IMR-90 (cell line): ENCODE measurements at regions not wholly inside any gene's neighbourhood (a gene's known extent, or its start where the extent isn't known, plus 50 kb on each side); places are given as distances from the start of the nearest gene placed in this dataset.
A peak's percentile ranks its signal among the peaks of the same experiment; 100 is the strongest.

Source experiments
- ATAC-seq: fragments of 200-7000 bp; cut with Tn5 transposase; 2 replicates; pipeline ENCODE4 v1.9.1; 2020; ENCODE audit warnings: low read depth, mild to moderate bottlenecking, moderate library complexity
- BruUV-seq: library from RNA; stranded (reverse); fragments of 400-500 nt; replicated peaks from 2 replicates; lab custom pipeline; 2021; lab: Mats Ljungman, UMichigan
- CTCF ChIA-PET: fragments of 300-600 bp; formaldehyde crosslinking; extraction: SDS; loops from one replicate; lab custom pipeline; 2021; ENCODE audit warnings: antibody characterized with exemption; lab: Yijun Ruan, JAX
- POLR2A ChIA-PET: fragments of 300-600 bp; sonication (Branson Sonifier 250); formaldehyde crosslinking; loops from one replicate; lab custom pipeline; 2022; ENCODE audit warnings: antibody characterized with exemption; ENCODE audit not compliant: unreplicated experiment; lab: Charles Lee
- DNase-seq: peaks from one replicate; pipeline ENCODE4 v3.0.0; 2013
- H2AFZ ChIP-seq: replicated peaks from 2 replicates; pipeline ENCODE3; 2013; ENCODE audit warnings: low read length, mild to moderate bottlenecking; ENCODE audit not compliant: poor library complexity
- H2AK5ac ChIP-seq: 2 replicates; pipeline ENCODE4 v1.6.1; 2013; ENCODE audit warnings: low read depth, low read length, inconsistent platforms
- H2AK9ac ChIP-seq: replicated peaks from 2 replicates; pipeline ENCODE3; 2013; ENCODE audit warnings: mild to moderate bottlenecking, low read depth, low read length, moderate library complexity; ENCODE audit not compliant: poor library complexity
- H2BK120ac ChIP-seq: 2 replicates; pipeline ENCODE4 v1.6.1; 2013; ENCODE audit warnings: low read depth, low read length, inconsistent platforms
- H2BK15ac ChIP-seq: 3 replicates; pipeline ENCODE4 v1.6.1; 2013; ENCODE audit warnings: low read depth, low read length, inconsistent platforms
- H2BK20ac ChIP-seq: 2 replicates; pipeline ENCODE4 v1.6.1; 2013; ENCODE audit warnings: low read depth, mild to moderate bottlenecking, inconsistent platforms, low read length, moderate library complexity
- H2BK5ac ChIP-seq: 2 replicates; pipeline ENCODE4 v1.6.1; 2013; ENCODE audit warnings: mild to moderate bottlenecking, low read depth, low read length, inconsistent platforms; ENCODE audit not compliant: poor library complexity, severe bottlenecking
- H3K14ac ChIP-seq: replicated peaks from 2 replicates; pipeline ENCODE4 v1.6.1; 2013; ENCODE audit warnings: low read depth, low read length, inconsistent platforms
- H3K18ac ChIP-seq: 2 replicates; pipeline ENCODE4 v1.6.1; 2013; ENCODE audit warnings: low read depth, low read length, control low read depth
- H3K23ac ChIP-seq: 2 replicates; pipeline ENCODE4 v1.6.1; 2013; ENCODE audit warnings: low read depth, low read length, inconsistent platforms
- H3K27ac ChIP-seq: 2 replicates; pipeline ENCODE4 v1.5.1; 2013; ENCODE audit warnings: mild to moderate bottlenecking, control low read depth, low read length; ENCODE audit not compliant: insufficient read depth
- H3K27me3 ChIP-seq: 2 replicates; pipeline ENCODE4 v1.6.1; 2013; ENCODE audit warnings: low read length; ENCODE audit not compliant: control insufficient read depth, insufficient read depth
- H3K36me3 ChIP-seq: 2 replicates; pipeline ENCODE4 v1.6.1; 2013; ENCODE audit warnings: low read length, mixed read lengths; ENCODE audit not compliant: control insufficient read depth, insufficient read depth
- H3K4ac ChIP-seq: 2 replicates; pipeline ENCODE4 v1.6.1; 2013; ENCODE audit warnings: low read depth, low read length, inconsistent platforms
- H3K4me1 ChIP-seq: 2 replicates; pipeline ENCODE4 v1.6.1; 2013; ENCODE audit warnings: low read length, mixed read lengths; ENCODE audit not compliant: control insufficient read depth, insufficient read depth
- H3K4me2 ChIP-seq: 2 replicates; pipeline ENCODE4 v1.6.1; 2013; ENCODE audit warnings: low read depth, mild to moderate bottlenecking, control low read depth, low read length, moderate library complexity
- H3K4me3 ChIP-seq: 2 replicates; pipeline ENCODE4 v1.5.1; 2013; ENCODE audit warnings: low read depth, mild to moderate bottlenecking, control low read depth, low read length, moderate library complexity; ENCODE audit not compliant: insufficient read depth
- H3K56ac ChIP-seq: 2 replicates; pipeline ENCODE4 v1.6.1; 2013; ENCODE audit warnings: low read length, inconsistent platforms; ENCODE audit not compliant: insufficient read depth; ENCODE audit errors: extremely low read depth
- H3K79me1 ChIP-seq, 2 experiments: 2 replicates each; pipeline ENCODE4 v1.6.1; 2013; ENCODE audit warnings: low read length in 2 of 2, inconsistent platforms in 1 of 2, low read depth in 1 of 2
- H3K9ac ChIP-seq: 2 replicates; pipeline ENCODE4 v1.6.1; 2013; ENCODE audit warnings: low read depth, low read length, control low read depth
- H3K9me1 ChIP-seq: 2 replicates; pipeline ENCODE4 v1.6.1; 2013; ENCODE audit warnings: low read length, inconsistent platforms; ENCODE audit not compliant: insufficient read depth
- H3K9me3 ChIP-seq: 2 replicates; pipeline ENCODE4 v1.6.1; 2013; ENCODE audit warnings: low read length; ENCODE audit not compliant: control insufficient read depth, insufficient read depth
- H4K20me1 ChIP-seq: 2 replicates; pipeline ENCODE4 v1.6.1; 2013; ENCODE audit warnings: low read length, inconsistent platforms; ENCODE audit not compliant: insufficient read depth
- H4K5ac ChIP-seq: 2 replicates; pipeline ENCODE4 v1.6.1; 2013; ENCODE audit warnings: mild to moderate bottlenecking, low read depth, low read length, control low read depth
- H4K8ac ChIP-seq, 2 experiments: 2 replicates each; pipeline ENCODE4 v1.6.1; 2013; ENCODE audit warnings: low read depth in 2 of 2, low read length in 2 of 2, control low read depth in 1 of 2, inconsistent platforms in 1 of 2
- H4K91ac ChIP-seq: 2 replicates; pipeline ENCODE4 v1.6.1; 2013; ENCODE audit warnings: low read depth, low read length, inconsistent platforms; ENCODE audit not compliant: insufficient read depth
- FOS ChIP-seq: fragments of 150-350 bp; IDR thresholded peaks from 2 replicates; pipeline ENCODE4 v1.6.1; 2016; ENCODE audit warnings: low read depth, low read length
- MAFK ChIP-seq: IDR thresholded peaks from 2 replicates; pipeline ENCODE4 v1.6.1; 2012; ENCODE audit warnings: low read depth, low read length, improper control_type of control experiment
- SMC3 ChIP-seq: fragments of 150-350 bp; IDR thresholded peaks from 2 replicates; pipeline ENCODE4 v1.6.1; 2016; ENCODE audit warnings: low read depth, mild to moderate bottlenecking, antibody characterized with exemption, low read length, moderate library complexity
- WGBS, 2 experiments: methylation state at CpG; one replicate each; pipeline versions ENCODE4 v1.1.5 to v1.1.7; 2013; ENCODE audit warnings: missing lambda C conversion rate in 2 of 2; ENCODE audit not compliant: insufficient read length in 1 of 2; ENCODE audit errors: extremely low coverage in 2 of 2; 5-methylcytosine and 5-hydroxymethylcytosine counted together
- dilution Hi-C: fragments of 300-500 bp; cut with HindIII; formaldehyde crosslinking; loops from one replicate; pipeline ENCODE4 v1.14.3; 2018; ENCODE audit warnings: low sequenced_read_pairs; ENCODE audit not compliant: unreplicated experiment
- in situ Hi-C: fragments of 300-500 bp; cut with MboI; formaldehyde crosslinking; loops from 3 replicates; pipeline ENCODE4 v1.14.3; 2019; ENCODE audit warnings: low sequenced_read_pairs, inconsistent platforms, mixed read lengths
- intact Hi-C: fragments of 100-400 bp; cut with micrococcal nuclease; formaldehyde crosslinking; loops from 2 replicates; pipeline ENCODE4 v1.10.0; 2022

GRCh38 chr15:39131609-39132008, 449.3 kb upstream of the THBS1 start:
- H2BK5ac ChIP-seq, result peak overlapping the region; percentile 89
- DNase-seq (peak; percentile 56), ATAC-seq (no peak)
- no peak overlapping the region for H3K4me3 ChIP-seq
- no peak overlapping the region for H3K23ac ChIP-seq
- no peaks in the 10 kb centered on the region for H4K20me1 ChIP-seq
- 0 out of 2 replicates have a peak overlapping the region, but pooled peaks have one; percentile 22 for H3K9ac ChIP-seq
- H2BK20ac ChIP-seq, result peak overlapping the region; percentile 100; the same call in 1 of the 2 replicates
- no CpG with 5 or more reads among the region's 4 CpGs for WGBS, 2 experiments
- TF ChIP-seq MAFK (peak; percentile 62), FOS (0 out of 2 replicates have a peak, but pooled peaks have one; percentile 6), SMC3 (no peak)
- H3K56ac ChIP-seq, result peak overlapping the region; percentile 51; the same call in 1 of the 2 replicates
- no peak overlapping the region for H3K4me2 ChIP-seq
- H3K79me1 ChIP-seq, result peaks cover 0 to 28% of the 10 kb centered on the region in 2 experiments; a peak in 3 of 4 replicates
- H3K14ac ChIP-seq, result peak overlapping the region; percentile 90; the same call in 1 of the 2 replicates
- H3K4me1 ChIP-seq, result peaks cover 48% of the 10 kb centered on the region
- peak overlapping the region; percentile 3; the same call in 1 of the 3 replicates for H2BK15ac ChIP-seq
- dilution Hi-C loops, result no loop called here
- H3K27me3 ChIP-seq, result no peaks in the 10 kb centered on the region
- no peaks in the 10 kb centered on the region for H3K36me3 ChIP-seq
- peaks cover 36% of the 10 kb centered on the region for H3K9me1 ChIP-seq
- H3K18ac ChIP-seq, result peak overlapping the region; percentile 96; the same call in 1 of the 2 replicates
- CTCF ChIA-PET, result no interaction called here
- H4K8ac ChIP-seq, result peak overlapping the region; percentile 83 to 93
- peak overlapping the region; percentile 96; the same call in 1 of the 2 replicates for H4K5ac ChIP-seq
- in situ Hi-C loops, result no loop called here
- H3K4ac ChIP-seq, result peak overlapping the region; percentile 88; the same call in 1 of the 2 replicates
- peak overlapping the region; percentile 79; the same call in 1 of the 2 replicates for H3K27ac ChIP-seq
- no peak overlapping the region for H2AK5ac ChIP-seq
- H2BK120ac ChIP-seq, result peak overlapping the region; percentile 99
- intact Hi-C loops, result loop anchor here (2.0 kb wide), 1 partner anchor 135 kb away; no protein-coding TSS in a partner anchor
- H2AK9ac ChIP-seq, result no peak overlapping the region
- H4K91ac ChIP-seq, result peak overlapping the region; percentile 93; the same call in 1 of the 2 replicates
- no TSS peak for BruUV-seq
- no peak overlapping the region for H2AFZ ChIP-seq
- no peaks in the 10 kb centered on the region for H3K9me3 ChIP-seq
- POLR2A ChIA-PET, result no interaction called here
